ENCODE measurements at regions not wholly inside any gene's neighbourhood (a gene's known extent, or its start where the extent isn't known, plus 50 kb on each side); places are given as distances from the start of the nearest gene placed in this dataset.

DNA sequence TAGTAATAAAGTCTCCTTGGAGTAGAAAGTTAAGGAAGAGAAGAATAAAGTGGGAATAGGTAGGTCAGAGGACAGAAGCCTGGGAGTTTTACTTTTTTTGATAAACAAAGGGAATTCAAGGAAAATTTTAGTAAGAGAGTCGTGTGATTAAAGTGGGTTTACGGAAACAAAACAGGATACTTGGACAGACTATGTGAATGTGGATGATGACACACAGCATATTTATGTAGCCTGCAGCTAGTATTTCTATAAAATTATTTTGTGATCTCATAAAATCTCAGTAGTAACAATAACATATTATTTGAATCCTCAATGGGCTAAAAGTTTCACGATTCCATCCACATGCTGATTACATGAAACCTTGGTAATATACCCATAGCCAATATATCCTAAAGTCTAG, 450.7 kb upstream of the PIK3C3 start:
- TF ChIP-seq, protein P1, sequence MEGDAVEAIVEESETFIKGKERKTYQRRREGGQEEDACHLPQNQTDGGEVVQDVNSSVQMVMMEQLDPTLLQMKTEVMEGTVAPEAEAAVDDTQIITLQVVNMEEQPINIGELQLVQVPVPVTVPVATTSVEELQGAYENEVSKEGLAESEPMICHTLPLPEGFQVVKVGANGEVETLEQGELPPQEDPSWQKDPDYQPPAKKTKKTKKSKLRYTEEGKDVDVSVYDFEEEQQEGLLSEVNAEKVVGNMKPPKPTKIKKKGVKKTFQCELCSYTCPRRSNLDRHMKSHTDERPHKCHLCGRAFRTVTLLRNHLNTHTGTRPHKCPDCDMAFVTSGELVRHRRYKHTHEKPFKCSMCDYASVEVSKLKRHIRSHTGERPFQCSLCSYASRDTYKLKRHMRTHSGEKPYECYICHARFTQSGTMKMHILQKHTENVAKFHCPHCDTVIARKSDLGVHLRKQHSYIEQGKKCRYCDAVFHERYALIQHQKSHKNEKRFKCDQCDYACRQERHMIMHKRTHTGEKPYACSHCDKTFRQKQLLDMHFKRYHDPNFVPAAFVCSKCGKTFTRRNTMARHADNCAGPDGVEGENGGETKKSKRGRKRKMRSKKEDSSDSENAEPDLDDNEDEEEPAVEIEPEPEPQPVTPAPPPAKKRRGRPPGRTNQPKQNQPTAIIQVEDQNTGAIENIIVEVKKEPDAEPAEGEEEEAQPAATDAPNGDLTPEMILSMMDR (IDR thresholded peaks at IDR 0.05; ENCODE audit: low read depth, low read length, poor library complexity, severe bottlenecking), result no peak
- no peak for TF ChIP-seq EZH2phosphoT487 (IDR thresholded peaks at IDR 0.05; ENCODE audit: borderline replicate concordance, low read length)

Data from DOHH2 (cell line).